ENCODE measurements at regions not wholly inside any gene's neighbourhood (a gene's known extent, or its start where the extent isn't known, plus 50 kb on each side); places are given as distances from the start of the nearest gene placed in this dataset.

- no peaks in the 10 kb centered on the region for H3K9me3 ChIP-seq (ENCODE audit: control insufficient read depth, insufficient read depth, low read depth, low read length)
- no peaks in the 10 kb centered on the region for H3K4me1 ChIP-seq (ENCODE audit: control insufficient read depth, insufficient read depth, low read length)
- no peaks in the 10 kb centered on the region for H3K27me3 ChIP-seq (ENCODE audit: control insufficient read depth, insufficient read depth, low read length)
- TF ChIP-seq SIN3A (IDR thresholded peaks at IDR 0.05; ENCODE audit: borderline replicate concordance, insufficient read depth, low read depth, low read length) = no peak
- no peak for TF ChIP-seq TCF7L2 (IDR thresholded peaks at IDR 0.05; ENCODE audit: low read depth, low read length)
- no peak for TF ChIP-seq REST (IDR thresholded peaks at IDR 0.05; ENCODE audit: insufficient read depth in 1 of 2, low read depth in 2 of 2, low read length in 1 of 2)
- TF ChIP-seq, protein P1, sequence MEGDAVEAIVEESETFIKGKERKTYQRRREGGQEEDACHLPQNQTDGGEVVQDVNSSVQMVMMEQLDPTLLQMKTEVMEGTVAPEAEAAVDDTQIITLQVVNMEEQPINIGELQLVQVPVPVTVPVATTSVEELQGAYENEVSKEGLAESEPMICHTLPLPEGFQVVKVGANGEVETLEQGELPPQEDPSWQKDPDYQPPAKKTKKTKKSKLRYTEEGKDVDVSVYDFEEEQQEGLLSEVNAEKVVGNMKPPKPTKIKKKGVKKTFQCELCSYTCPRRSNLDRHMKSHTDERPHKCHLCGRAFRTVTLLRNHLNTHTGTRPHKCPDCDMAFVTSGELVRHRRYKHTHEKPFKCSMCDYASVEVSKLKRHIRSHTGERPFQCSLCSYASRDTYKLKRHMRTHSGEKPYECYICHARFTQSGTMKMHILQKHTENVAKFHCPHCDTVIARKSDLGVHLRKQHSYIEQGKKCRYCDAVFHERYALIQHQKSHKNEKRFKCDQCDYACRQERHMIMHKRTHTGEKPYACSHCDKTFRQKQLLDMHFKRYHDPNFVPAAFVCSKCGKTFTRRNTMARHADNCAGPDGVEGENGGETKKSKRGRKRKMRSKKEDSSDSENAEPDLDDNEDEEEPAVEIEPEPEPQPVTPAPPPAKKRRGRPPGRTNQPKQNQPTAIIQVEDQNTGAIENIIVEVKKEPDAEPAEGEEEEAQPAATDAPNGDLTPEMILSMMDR (IDR thresholded peaks at IDR 0.05) = no peak
- TF ChIP-seq POLR2AphosphoS5 (IDR thresholded peaks at IDR 0.05; ENCODE audit: low read depth, low read length) = no peak
- DNase-seq (ENCODE audit: low read depth, low spot score) (no peak), ATAC-seq (0 out of 2 replicates have a peak, but pooled peaks have one; percentile 26)
- H3K36me3 ChIP-seq (ENCODE audit: control insufficient read depth, insufficient read depth, low read length) = no peaks in the 10 kb centered on the region
- ChIA-PET POLR2A (no interaction called here), CTCF (no interaction called here)
- H3K27ac ChIP-seq (ENCODE audit: low read length) = no peak overlapping the region
- BruUV-seq (replicated peaks) = no TSS peak
- intact Hi-C loops (cut with micrococcal nuclease; ENCODE audit: unreplicated experiment) = loop anchor here (2.0 kb wide), 1 partner anchor 62 kb away; no protein-coding TSS in a partner anchor
- H3K4me3 ChIP-seq (ENCODE audit: low read depth in 2 of 2, low read length in 2 of 2) = no peak overlapping the region
- in situ Hi-C loops (cut with HindIII; ENCODE audit: low pct_unique_long_range_greater_than_20kb, low sequenced_read_pairs) = no loop called here
Observed at GRCh38 chr15:29183071-29183831, 86.4 kb downstream of the NSMCE3 start.

- H3K27ac ChIP-seq (ENCODE audit: low read length) = no peak overlapping the region
- no peaks in the 10 kb centered on the region; the same call in 1 of the 2 replicates for H3K27me3 ChIP-seq (ENCODE audit: control insufficient read depth, insufficient read depth, low read length)
- H3K36me3 ChIP-seq (ENCODE audit: control insufficient read depth, insufficient read depth, low read length) = no peaks in the 10 kb centered on the region
- TF ChIP-seq POLR2AphosphoS5 (IDR thresholded peaks at IDR 0.05; ENCODE audit: low read depth, low read length) = no peak
- no peak for TF ChIP-seq TCF7L2 (IDR thresholded peaks at IDR 0.05; ENCODE audit: low read depth, low read length)
- TF ChIP-seq, protein P1 (IDR thresholded peaks at IDR 0.05) = no peak
- no peak for TF ChIP-seq REST (IDR thresholded peaks at IDR 0.05; ENCODE audit: insufficient read depth in 1 of 2, low read depth in 2 of 2, low read length in 1 of 2)
- TF ChIP-seq SIN3A (IDR thresholded peaks at IDR 0.05; ENCODE audit: borderline replicate concordance, insufficient read depth, low read depth, low read length) = no peak
- ChIA-PET POLR2A (no interaction called here), CTCF (no interaction called here)
- intact Hi-C loops (cut with micrococcal nuclease; ENCODE audit: unreplicated experiment) = loop anchor here (2.0 kb wide), 1 partner anchor 62 kb away; no protein-coding TSS in a partner anchor
- no peaks in the 10 kb centered on the region for H3K4me1 ChIP-seq (ENCODE audit: control insufficient read depth, insufficient read depth, low read length)
- in situ Hi-C loops (cut with HindIII; ENCODE audit: low pct_unique_long_range_greater_than_20kb, low sequenced_read_pairs) = no loop called here
- BruUV-seq (replicated peaks) = no TSS peak
- ATAC-seq = no peak
- no peaks in the 10 kb centered on the region for H3K9me3 ChIP-seq (ENCODE audit: control insufficient read depth, insufficient read depth, low read depth, low read length)
- no peak for DNase-seq (ENCODE audit: low read depth, low spot score)
- H3K4me3 ChIP-seq (ENCODE audit: low read depth in 2 of 2, low read length in 2 of 2) = no peak overlapping the region
Observed at GRCh38 chr15:29182590-29182989, 87.0 kb downstream of the NSMCE3 start.

All from Panc1 (cell line).